Fibroblast of mammary gland (primary cell): ENCODE measurements at regions not wholly inside any gene's neighbourhood (a gene's known extent, or its start where the extent isn't known, plus 50 kb on each side); places are given as distances from the start of the nearest gene placed in this dataset.

Experiments
- DNase-seq: peaks from one replicate; pipeline ENCODE4 v3.0.0-alpha.2; 2010; ENCODE audit warnings: low read depth
- H3K4me3 ChIP-seq: 2 replicates; pipeline ENCODE4 v1.5.1; 2011; ENCODE audit warnings: low read depth, mild to moderate bottlenecking, low read length, moderate library complexity; ENCODE audit not compliant: control insufficient read depth
- CTCF ChIP-seq: conservative IDR thresholded peaks from 2 replicates; pipeline ENCODE4 v1.5.1; 2011; ENCODE audit warnings: low read depth, low read length, inconsistent platforms; ENCODE audit not compliant: control insufficient read depth, insufficient read depth

GRCh38 chr7:52507546-52508255, 527.7 kb upstream of the POM121L12 start:
- no peak overlapping the region for H3K4me3 ChIP-seq
- no peak for TF ChIP-seq CTCF
- no peak for DNase-seq

GRCh38 chr7:52506325-52506724, 529.1 kb upstream of the POM121L12 start:
- no peak overlapping the region for H3K4me3 ChIP-seq
- DNase-seq: no peak
- no peak for TF ChIP-seq CTCF

GRCh38 chr7:52504561-52504960, 530.9 kb upstream of the POM121L12 start:
- no peak for DNase-seq
- no peak for TF ChIP-seq CTCF
- H3K4me3 ChIP-seq: no peak overlapping the region

- no peak for DNase-seq
- no peak for TF ChIP-seq CTCF
Observed at GRCh38 chr7:52502281-52502680, 533.2 kb upstream of the POM121L12 start.

GRCh38 chr7:52501696-52502095, 533.7 kb upstream of the POM121L12 start:
- no peak overlapping the region for H3K4me3 ChIP-seq
- no peak for DNase-seq
- no peak for TF ChIP-seq CTCF

More at GRCh38 chr7:52502281-52502680, 533.2 kb upstream of the POM121L12 start:
- no peak overlapping the region for H3K4me3 ChIP-seq

GRCh38 chr7:52500841-52501240, 534.6 kb upstream of the POM121L12 start:
- TF ChIP-seq CTCF: no peak
- H3K4me3 ChIP-seq: no peak overlapping the region
- peak; percentile 6 for DNase-seq
